ENCODE measurements at regions not wholly inside any gene's neighbourhood (a gene's known extent, or its start where the extent isn't known, plus 50 kb on each side); places are given as distances from the start of the nearest gene placed in this dataset.

GRCh38 chr7:25763463-25763860, 388.5 kb upstream of the NFE2L3 start:
- TF ChIP-seq CTCF (IDR thresholded peaks at IDR 0.05; ENCODE audit: low read depth, low read length) (no peak), EZH2phosphoT487 (IDR thresholded peaks at IDR 0.05; ENCODE audit: low read depth) (no peak)

Measured in OCI-LY3 (cell line).